HCT116 (cell line): ENCODE measurements at regions not wholly inside any gene's neighbourhood (a gene's known extent, or its start where the extent isn't known, plus 50 kb on each side); places are given as distances from the start of the nearest gene placed in this dataset.

Experiments
- CEBPB ChIP-seq: IDR thresholded peaks from 2 replicates; pipeline ENCODE4 v1.6.1; 2012; ENCODE audit warnings: low read depth
- CTCF ChIP-seq, 3 experiments: fragments of 200-600 bp in 1 of 3; sonication (generic) in 1 of 3; IDR thresholded peaks in 2 of 3; conservative IDR thresholded peaks in 1 of 3; 2 replicates each; pipeline ENCODE4 v1.5.1; 2012 to 2017; ENCODE audit warnings: low read depth in 2 of 3, low read length in 2 of 3, antibody characterized with exemption in 1 of 3, borderline replicate concordance in 1 of 3, control low read depth in 1 of 3, mild to moderate bottlenecking in 1 of 3, mixed read lengths in 1 of 3, mixed run types in 1 of 3, moderate library complexity in 1 of 3; ENCODE audit not compliant: insufficient read depth in 1 of 3
- POLR2A ChIP-seq: IDR thresholded peaks from 2 replicates; pipeline ENCODE4 v1.7.0; 2011; ENCODE audit warnings: borderline replicate concordance; ENCODE audit not compliant: insufficient read depth, insufficient read length; ENCODE audit errors: extremely low read depth
- POLR2AphosphoS5 ChIP-seq: IDR thresholded peaks from 2 replicates; pipeline ENCODE4 v1.6.1; 2011; ENCODE audit warnings: mild to moderate bottlenecking, low read depth, low read length, moderate library complexity

GRCh38 chr13:21228738-21229137 lies 52.3 kb downstream of the MRPL57 start:
- TF ChIP-seq CTCF (IDR thresholded peaks at IDR 0.05 in 2 of 3, conservative IDR thresholded peaks at IDR 0.05 in 1 of 3; ENCODE audit: borderline replicate concordance in 1 of 3, insufficient read depth in 1 of 3, low read depth in 2 of 3, low read length in 2 of 3) (no peak), POLR2A (no peak), CEBPB (no peak), POLR2AphosphoS5 (no peak)
